ENCODE measurements at regions not wholly inside any gene's neighbourhood (a gene's known extent, or its start where the extent isn't known, plus 50 kb on each side); places are given as distances from the start of the nearest gene placed in this dataset.

DNA sequence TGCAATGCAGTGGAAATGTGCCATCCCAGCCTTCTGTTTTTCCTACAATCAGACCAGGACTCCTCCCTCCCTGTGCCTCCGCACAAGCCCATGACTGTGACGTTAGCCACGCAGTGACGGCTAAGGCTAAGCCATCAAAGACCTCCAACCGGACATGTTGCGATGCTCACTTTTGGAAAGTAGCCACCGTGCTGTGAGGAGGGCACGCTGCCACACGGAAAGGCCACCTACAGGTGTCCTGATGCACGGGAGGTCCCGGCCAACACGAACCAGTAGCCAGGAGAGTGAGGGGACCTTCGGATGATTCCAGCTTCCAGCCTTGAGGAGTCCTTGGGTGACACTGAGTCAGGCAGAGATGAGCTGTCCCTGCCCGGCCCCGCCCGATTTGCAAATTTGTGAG is 53.9 kb downstream of the FOXL1 start:
- DNase-seq, result no peak

- no peak for DNase-seq
Measured at GRCh38 chr16:86632944-86633343, 54.6 kb downstream of the FOXL1 start.

- no peak for DNase-seq
Measured at GRCh38 chr16:86634292-86634691, 55.9 kb downstream of the FOXL1 start.

DNA sequence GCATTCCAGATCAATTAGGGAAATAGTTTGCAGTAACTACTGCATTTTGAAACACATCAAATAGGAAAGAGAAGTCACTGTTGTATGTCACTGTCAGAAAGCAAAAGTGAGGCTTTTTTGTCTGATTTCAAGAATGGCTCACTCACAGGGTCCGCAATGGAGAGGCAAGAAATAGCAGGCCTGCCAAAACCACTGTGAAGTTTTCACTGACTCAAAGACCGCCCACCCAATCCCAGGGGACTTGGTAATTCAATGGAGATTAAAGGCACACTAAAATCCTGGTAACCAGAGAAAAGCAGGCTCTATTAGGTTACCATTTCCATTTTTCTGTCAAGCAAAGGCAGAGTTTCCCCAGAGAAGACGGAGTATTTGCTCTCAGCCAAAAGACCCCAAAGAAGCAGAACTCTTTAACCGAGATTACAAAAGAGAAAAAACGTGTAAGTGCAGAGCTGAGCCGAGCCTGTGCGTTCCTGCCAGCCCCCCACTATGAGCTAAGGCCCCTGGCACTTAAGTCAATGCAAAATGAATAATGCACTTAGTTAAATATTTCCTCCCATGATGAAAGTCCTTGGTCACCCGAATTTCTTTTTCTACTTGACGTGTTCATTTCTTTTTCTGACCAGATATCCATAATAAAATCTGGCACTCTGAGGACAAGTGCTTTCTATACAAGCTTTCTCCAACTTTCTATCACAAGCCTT is 57.0 kb downstream of the FOXL1 start:
- no peak for DNase-seq

DNA sequence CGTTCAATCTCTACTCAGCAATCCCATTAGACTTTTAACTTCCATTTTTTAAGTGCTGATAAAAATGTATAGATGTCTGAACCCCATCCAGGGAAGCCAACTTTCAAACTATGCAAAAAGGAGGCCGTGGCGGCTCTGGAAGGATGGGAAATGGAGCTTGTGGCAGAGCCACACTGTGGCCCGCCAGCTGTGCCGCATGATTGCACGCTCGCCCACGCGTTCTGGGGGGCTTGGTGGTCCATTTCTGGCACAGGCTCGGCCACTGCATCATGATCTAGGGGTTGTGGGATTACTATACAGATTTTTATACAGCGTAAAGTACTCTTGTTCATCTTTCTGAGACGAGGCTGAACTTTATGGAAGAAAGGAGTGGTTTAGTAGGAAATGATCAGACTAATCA is 57.6 kb downstream of the FOXL1 start:
- DNase-seq, result no peak

GRCh38 chr16:86637744-86638143 is 59.4 kb downstream of the FOXL1 start:
- DNase-seq, result no peak

DNA sequence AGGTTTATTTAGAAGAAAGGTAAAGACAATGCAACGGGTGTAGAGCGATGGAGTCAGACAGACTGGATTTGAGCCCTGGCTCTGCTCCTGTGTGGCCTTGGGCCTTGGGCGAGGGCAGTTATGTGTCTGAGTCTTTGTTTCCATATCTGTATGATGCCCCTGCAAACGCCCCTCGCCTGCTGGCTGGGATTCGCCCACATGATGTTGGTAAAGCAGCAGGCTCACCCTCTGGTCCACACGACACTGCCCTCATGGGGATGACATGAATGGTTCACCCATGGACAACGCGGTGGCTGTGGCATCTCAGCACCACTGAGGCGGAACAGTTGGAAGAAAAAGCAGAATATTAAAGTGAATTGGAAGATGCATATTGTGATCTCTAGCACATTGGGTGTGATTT is 60.3 kb downstream of the FOXL1 start:
- DNase-seq, result no peak

- DNase-seq, result no peak
Measured at GRCh38 chr16:86639354-86639753, 61.0 kb downstream of the FOXL1 start.

DNA sequence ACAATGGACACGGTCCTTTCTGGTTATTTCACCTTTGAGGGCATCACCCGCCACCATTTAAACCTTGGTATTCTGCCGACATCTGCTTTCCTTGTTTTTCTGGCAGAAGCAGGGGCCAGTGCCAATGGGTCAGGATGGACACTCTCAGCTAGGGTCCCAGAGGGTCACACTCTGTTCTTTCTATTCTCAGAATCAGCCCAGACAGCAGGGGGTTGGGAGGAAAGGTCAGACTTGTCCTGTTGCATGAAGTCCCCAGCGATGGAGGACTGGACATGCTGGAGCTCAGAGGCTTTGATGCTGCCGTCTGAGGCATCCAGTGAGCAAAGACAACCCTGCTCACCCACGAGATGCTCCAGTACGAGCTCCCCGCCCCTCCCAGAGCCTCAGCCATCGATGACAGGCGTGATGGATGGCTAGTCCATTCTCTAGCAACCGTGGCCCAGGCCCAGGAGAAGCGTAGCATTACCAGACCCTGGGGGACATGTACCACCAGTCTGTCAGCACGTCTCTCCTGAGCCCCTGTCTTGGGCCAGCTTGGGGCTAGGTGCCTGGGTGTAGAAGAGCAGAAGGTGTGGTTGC is 62.0 kb downstream of the FOXL1 start:
- no peak for DNase-seq

DNA sequence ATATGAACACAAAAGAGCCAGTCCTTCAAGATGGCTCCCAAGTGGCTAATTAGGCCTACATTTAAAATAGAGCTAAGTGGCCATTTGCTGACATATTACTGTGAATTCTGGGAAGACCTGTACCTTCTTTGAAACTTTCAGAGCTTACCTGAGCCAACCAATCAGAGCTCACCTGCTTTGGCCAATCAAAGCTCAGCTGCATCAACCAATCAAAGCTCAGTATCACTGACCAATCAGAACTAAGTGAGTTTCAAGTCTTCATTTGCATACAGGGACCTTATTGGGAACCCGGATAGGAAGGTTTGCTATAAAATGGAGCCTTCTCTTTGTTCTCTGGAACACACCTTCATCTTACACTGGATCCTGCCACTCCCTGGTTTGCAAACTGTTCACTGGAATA is 63.7 kb downstream of the FOXL1 start:
- no peak for DNase-seq

DNA sequence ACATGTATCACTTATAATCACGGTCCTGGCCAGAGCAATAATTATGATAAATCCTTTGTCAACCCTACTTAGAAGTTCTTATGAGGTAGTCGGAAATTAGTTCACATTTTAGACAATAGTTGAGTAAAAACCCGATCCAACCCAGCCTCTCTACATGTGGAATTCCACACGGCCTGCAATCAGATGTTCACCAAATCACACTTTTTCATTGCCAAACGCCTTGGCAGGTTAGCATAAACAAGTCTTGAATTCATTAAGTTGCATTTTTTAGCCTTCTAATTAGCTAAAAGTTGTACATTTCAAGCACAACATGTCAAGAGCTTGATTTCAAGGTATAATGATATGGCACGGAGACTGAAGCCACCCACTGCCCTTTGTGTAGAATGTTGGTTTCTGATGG is 65.3 kb downstream of the FOXL1 start:
- DNase-seq, result no peak

GRCh38 chr16:86647561-86647960 is 69.2 kb downstream of the FOXL1 start:
- DNase-seq, result no peak

- no peak for DNase-seq
Measured at GRCh38 chr16:86649875-86650274, 71.5 kb downstream of the FOXL1 start.

GRCh38 chr16:86651013-86651627 is 72.8 kb downstream of the FOXL1 start:
- no peak for DNase-seq

DNA sequence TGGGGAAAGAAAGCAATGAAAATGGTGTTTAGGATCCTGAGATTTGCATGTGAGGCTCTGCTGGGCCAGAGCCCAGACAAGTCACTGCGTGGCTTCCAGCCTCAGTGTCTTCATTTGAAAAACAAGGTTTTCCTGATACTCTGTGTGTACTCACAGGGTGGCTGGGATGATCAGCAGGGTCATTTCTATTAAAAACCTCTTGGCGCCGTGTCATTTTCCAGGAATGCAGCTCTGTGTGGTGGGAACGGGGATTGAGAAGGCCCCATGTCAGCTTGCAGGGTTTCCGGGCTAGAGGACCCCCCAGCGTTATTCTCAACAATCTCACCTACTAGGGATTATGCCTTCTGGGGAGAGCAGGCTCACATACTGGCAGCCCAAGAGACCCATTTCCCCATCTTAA is 73.5 kb downstream of the FOXL1 start:
- DNase-seq, result no peak

DNA sequence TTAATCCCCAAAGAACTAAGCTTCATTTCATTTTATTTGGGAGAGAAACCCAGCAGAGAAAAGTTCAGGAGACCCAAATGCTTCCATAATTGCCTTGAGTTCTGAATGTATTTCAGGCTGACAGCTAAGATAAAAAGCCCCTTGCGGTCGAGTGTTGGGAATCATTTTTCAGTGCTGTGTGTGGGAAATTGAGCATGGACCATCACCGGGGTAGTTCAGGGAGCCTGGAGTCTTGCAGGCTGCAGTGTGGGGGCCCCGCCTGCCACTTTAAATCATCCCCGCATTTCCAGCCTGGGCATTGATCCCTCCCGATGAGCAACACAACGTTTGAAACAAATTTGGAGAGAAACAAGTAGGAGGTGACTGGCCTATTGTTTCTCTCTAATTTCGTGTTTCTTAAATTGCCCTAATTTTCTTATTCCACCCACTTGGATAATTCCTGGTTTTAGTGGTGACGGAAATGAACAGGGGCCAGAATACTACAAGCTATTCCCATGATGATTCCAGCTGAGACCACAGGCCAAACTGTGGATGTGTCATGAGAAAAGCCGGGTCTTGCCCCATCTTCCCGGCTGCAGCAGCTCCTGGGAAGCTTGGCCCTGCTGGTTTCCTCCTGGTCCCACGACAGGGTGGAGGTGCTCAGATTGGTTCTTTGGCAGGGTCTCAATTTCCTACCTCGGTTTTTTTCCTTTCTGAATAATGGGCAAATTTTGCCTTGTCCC is 75.1 kb downstream of the FOXL1 start:
- no peak for DNase-seq

GRCh38 chr16:86657972-86658371 is 79.6 kb downstream of the FOXL1 start:
- DNase-seq, result no peak

DNA sequence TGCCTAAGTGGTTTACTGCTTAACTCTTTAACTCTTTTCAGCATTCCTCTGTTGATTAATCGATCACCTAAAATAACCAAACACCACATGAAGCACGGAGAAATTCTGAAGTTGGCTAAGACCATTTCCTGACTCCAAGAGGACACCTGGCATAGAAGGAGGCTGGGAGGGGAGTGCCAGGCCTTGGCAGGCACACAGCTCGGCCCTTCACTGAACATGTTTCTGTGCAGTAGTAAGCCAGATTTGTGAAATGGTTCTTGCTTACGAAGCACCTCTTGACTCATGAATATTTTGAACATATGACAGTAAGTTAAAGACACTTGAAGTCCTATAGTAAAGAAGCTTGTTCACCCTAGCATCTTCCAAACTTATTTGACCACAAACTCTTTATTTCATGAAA is 82.3 kb downstream of the FOXL1 start:
- no peak for DNase-seq

DNA sequence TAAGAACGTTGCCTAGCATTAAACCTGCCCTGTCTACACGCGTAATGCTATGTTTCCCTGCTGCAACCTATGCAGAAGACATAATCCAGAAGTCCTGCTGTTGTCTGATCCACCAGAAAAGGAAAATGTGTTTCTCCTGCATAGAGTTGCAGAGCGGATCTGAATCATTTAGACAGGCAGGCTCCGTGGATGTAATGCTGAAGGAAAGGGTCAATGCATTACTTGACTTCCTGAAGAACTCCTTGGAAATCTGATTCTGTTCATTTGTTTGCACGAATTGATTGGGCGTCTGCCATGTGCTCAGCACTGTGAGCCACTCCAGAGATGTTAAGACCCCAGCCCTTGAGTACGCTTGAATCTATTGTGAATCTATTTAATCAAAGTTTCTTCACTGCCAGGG is 83.4 kb downstream of the FOXL1 start:
- DNase-seq, result no peak

GRCh38 chr16:86662195-86662594 is 83.8 kb downstream of the FOXL1 start:
- DNase-seq, result no peak

GRCh38 chr16:86662740-86663139 is 84.4 kb downstream of the FOXL1 start:
- no peak for DNase-seq

GRCh38 chr16:86663685-86664521 is 85.6 kb downstream of the FOXL1 start:
- DNase-seq, result no peak
